ENCODE measurements at regions not wholly inside any gene's neighbourhood (a gene's known extent, or its start where the extent isn't known, plus 50 kb on each side); places are given as distances from the start of the nearest gene placed in this dataset.

DNA sequence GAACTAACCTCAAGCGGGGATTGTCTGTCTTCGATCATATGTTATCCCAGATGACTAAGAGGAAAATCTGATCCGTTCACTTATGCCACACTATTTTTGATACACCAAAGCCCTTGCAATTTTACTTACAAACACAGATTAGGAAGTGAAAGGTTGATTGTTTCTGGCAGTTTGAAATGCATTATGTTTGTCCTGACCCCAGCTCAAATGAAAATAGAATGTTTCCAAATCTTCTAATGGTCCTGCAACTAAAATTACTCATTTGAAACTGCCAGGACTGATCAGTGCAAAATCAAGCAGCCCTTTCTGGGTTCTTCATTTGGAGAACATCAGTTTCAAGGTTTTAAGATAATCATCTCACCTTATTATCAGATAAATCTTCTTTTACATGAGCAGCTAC lies 696.7 kb upstream of the WWC1 start:
- no peak for DNase-seq (ENCODE audit: low spot score)

DNA sequence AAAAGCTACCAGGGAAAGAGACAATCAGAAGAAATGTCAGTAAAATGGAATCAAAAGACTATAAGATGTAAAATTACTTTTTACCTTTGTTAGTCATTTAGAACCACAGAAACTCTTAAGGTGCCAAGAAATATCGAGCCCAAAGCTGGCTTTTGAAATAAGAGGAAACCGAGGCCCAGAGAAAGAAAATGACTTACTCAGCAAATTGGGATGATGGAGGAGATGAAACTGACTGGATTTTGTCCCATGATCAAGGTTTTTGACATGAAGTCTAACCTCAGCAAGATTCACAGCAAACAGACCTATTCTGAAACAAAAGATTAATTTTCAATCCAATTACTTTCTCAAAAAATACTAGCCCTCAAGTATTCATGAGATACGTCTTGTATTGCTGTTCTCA lies 696.2 kb upstream of the WWC1 start:
- no peak for DNase-seq (ENCODE audit: low spot score)

DNA sequence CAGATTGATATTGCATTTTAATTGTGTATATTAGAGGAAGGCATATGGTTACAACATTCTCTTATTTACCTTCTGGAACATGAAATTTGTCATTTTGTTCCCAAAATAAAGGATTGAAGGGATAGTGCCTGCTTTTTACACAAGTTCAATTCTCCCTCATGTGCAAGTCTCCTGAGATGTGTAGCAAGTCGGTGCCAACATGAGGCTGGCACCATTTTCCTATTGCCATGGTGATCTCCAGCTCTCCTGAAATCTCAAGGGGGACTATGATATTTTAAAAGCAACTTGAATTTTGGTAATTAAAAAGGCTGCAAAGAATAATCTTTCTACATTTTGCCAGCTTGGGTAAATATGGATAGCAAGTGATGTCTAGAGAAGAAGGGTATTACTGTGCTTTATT lies 693.3 kb upstream of the WWC1 start:
- DNase-seq (ENCODE audit: low spot score), result no peak

DNA sequence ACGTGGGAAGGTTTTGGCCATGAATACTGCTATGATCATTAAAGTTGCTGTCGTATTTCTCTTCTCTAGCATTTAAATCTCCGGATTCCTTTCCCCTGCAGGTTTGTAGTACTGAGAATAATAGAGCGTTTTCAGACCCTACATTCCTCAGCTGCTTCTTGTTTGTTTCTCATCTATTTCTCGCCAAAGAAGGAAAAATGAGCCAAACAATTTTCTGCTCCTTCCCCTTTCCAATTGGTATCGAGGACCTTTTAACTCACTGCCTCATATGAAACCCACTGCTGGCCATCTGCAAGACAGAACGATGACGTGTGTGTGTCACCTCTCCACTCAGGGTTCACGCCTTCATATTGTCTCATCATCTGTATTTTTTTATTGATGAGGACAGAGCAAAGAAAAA lies 689.4 kb upstream of the WWC1 start:
- no peak for DNase-seq (ENCODE audit: low spot score)

DNA sequence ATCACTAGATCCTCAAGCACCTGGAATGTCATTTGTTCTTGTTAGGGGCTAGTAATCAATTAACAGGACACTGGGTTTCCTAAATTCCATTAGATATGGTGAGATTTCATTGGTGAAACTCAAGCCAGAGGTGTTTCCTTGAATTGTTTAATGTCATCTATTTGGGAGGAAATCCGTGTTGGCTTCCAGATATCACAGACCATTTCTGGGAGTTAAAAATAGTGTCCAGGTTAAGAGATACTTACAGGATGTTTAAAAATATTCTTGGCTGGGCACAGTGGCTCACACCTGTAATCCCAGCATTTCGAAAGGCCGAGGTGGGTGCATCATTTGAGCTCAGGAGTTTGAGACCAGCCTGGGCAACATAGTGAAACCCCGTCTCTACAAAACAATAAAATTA lies 688.3 kb upstream of the WWC1 start:
- DNase-seq (ENCODE audit: low spot score), result no peak

DNA sequence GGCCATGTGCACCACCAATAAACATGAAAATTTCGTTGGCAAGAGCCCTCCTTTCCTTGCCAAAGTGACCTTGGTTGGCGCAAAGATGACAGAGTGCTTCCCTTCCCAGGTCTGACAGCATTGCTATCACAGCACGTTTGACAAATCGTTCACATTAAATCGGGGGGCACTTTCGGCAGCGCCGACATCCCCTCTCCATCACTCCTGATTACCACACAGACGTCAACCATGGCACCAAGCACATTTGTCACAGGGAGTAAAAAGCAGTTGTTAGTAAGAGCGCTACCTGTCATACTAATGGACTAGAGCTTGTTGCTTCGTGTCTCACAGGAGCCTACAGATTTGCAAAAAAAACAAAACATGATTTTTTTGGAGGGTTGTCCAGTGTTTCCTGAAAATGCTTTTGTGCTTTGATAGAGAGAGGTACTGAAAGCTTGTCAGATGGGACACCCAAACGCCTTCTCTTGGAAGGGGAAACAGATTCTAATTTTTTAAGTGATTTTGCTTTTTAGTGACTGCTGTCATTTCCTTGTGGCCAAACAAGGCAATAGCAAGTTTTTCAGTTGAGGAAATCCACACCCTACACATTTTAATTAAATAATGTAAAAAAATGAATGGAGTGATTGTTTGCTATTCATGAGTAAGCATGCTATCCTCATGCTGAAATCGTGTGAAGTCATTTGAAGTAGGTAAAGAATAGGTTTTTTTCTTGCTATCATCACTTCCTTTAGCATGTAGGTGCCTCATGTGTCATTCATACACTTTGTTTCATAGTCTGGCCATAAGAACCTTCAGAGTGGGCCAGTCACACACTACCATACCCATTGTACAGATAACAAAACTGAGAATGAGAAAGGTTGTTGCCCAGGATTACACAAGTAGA lies 682.8 kb upstream of the WWC1 start:
- DNase-seq (ENCODE audit: low spot score), result peak; percentile 2

DNA sequence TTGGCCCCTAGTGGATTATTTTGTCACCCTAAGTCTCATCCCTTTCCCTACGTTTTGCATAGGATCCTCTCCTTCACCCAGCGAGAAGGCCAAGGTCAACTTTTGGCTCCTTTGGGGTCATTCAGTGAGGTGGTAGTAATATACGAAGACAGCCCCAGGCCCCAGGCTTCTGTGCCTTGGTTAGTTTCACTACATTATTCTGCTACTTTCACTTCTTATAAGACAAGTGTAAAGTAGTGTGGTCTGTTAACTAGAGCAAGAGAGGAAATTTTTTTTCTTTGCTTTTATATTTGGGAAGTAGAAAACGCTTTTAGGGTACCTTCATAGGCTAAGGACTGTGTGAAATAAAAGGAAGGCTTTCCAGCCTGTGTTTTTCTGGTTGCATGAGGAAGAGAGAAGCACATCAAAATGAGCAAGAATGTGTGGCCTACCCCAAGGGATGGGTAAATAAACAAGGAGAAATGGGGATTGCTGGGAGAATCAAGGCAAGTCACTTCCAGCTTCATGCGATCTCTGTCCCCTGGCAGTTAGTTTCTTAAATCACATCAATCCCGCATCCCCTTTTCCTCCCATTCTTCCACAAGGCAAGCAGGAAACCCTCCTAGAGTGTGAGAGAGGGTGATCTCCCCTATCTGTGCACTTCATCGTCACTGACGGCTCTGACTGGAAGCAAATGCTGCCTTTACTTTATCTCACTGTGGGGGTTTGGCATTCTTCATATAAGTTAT lies 677.0 kb upstream of the WWC1 start:
- no peak for DNase-seq (ENCODE audit: low spot score)

DNA sequence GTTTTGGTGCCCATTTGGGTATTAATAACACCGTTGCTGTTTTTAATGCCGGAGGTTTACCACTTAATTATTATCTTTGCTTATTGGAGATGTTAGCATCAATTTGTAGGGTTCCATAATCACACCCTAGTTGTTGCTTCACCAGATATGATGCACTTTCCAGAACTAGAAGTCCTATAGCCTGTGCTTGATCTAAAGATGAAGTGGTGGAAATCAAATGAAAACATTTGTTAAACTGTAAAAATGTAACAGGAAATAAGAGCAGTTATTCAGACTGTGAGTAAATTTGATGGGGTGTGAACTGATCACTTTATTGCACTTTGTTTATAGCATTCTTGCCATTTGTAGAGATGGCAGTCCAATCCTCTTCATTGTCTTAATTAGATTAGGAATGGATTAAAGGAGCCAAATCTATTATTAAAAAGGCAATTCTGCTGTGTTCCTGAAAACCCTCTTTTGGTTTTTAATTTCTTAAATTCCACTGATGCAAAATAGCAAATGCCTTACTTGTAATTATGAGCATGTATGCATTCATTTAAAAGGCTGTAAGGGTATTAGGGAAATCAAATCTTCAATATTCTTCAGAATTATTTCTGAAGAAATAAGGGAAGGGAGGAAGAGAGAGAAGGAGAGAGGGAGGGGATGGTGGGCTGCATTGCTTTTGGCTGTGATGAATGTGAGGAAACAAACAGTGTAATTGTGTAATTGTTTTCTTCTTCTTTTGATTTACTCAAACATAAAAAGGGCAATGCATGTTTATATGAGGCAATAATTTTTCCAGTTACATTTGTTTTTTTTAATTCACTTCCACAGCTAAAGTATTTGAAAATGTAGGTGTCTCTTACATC lies 675.2 kb upstream of the WWC1 start:
- DNase-seq (ENCODE audit: low spot score), result no peak

DNA sequence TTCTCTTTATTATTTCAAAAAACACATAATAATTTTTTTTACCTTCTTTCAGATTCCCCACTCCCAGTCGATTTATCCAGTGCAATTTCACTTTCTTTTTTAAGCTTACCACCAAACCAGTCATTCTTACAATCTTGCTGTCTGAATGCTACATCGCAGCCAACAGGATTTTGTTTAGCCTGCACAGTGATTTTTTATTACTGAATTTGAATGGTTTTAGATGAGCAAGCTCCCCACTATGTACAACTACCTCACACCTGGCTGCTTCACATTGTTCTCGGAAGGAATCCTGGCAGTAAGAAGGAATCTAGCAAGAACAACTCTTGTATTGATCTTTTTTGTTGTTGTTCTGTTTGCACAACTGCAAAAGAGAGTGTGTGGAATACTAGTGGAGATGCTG lies 668.1 kb upstream of the WWC1 start:
- DNase-seq (ENCODE audit: low spot score), result no peak

DNA sequence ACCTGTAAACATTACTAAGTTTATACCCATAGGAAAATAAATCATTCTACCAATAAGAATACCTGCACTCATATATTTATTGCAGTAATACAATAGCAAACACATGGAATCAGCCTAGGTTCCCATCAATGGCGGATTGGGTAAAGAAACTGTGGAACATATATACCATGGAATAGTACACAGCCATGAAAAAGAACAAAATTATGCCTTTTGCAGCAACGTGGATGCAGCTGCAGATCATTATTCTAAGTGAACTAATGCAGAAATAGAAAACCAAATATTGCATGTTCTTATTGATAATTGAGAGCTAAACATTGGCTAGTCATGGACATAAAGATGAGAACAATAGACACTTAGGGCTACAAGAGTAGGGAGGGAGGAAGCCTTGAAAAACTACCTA lies 667.4 kb upstream of the WWC1 start:
- DNase-seq (ENCODE audit: low spot score), result no peak

DNA sequence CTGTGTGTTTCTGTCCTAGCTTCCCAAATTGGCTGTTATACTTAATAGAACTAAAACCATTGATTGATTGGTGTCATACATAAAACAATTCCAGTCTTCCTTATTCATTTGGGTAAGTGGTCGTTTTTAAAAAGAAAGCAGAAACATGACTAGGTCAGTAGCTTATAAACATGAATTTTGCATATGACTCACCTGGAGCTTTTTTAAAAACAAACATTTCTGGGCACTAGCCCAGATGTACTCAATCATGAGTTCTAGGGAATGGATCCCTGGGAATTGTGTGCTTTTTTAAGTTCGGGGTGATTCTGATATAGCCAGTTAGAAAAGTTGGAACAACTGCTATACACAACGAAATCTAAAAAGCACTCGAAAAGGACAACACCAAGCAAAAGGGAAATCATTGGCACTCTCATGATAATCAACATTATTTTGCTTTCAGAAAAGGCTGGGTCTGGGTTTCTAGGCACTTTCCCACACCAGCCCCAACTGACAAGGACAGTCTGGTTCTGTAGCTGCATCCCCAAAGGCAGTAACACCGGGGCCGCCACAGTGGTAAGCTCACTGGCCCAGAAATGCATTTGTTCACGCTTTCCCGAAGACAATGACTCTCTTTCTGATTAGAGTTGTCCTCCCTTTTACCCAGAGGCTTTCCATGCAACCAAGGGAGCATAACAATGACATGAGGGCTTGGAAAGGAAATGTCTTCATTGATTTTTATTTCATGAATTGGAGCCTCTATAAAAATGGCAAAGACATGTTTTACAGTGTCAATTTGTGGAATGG lies 664.9 kb upstream of the WWC1 start:
- DNase-seq (ENCODE audit: low spot score), result no peak

DNA sequence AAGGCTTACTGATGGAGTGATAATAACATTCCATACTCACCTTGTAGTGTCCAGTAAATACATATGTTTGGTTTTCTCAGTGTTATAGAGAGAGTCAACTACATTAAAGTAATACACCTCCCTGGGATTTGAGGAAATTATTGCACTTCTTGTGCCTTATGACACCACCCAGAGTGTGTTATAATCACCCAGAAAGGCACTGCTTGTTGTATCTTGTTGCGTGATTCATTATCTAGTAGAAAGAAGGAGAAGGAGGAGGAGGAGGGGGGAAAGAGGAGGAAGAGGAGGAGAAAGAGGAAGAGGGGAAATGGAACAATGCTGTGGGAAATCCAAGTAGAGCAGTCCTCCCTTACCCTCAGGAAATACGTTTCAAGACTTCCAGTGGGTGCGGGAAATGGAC lies 661.8 kb upstream of the WWC1 start:
- no peak for DNase-seq (ENCODE audit: low spot score)

DNA sequence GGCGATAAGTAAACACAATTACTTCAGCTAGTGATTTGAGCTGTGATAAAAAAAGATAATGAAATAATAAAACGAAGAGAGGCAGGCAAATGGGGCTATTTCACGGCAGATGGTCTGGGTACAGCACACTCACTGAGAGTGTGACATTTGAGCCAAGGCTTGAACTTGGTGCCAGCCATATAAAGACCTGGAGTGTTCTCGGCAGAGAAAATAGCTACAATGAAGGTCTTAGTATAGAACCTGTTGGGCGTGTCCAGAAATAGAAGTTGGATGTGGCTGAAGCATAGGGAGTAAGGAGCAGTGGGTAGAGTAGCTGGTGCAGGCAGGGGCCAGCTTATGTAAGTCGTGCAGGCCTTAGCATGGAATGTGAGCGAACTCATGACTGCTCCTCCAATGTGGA lies 660.3 kb upstream of the WWC1 start:
- DNase-seq (ENCODE audit: low spot score), result no peak

DNA sequence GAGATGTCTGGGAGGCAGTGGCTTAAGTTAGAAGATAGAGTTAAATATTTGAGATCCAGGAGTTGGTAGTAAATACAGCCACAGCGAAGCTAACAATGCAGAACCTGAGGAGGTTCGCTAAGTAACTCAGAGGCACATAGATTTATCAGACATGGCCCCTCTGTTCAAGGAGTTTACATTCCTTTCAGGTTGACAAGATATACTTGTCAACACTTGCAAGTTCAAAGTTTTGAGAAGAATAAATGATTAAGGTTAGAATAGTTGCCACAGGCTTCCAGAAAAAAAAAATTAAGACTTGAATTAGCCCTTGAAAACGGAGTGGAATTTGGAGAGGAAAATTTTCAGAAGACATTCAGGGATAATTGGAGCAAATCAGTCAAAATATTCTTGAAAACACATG lies 658.3 kb upstream of the WWC1 start:
- no peak for DNase-seq (ENCODE audit: low spot score)

DNA sequence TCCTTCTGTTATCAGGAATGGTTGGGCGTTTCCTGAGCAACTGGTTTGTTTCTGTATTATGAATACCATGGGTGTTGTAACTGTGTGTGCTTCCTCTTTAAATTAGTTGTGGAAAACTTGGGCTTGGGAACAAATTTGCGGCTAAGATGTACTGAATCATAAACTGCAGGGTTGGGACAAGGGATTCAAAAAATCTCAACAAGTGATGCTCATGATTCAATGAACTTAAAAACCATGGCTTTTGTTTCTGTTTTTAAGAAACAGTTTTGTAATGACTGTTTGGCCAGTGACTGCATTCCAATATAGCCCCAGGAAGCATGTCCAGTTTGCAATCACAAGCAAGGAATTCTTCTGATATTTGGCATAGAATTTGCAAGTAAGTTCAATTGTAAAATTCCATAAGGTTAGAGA lies 657.5 kb upstream of the WWC1 start:
- DNase-seq (ENCODE audit: low spot score), result no peak

DNA sequence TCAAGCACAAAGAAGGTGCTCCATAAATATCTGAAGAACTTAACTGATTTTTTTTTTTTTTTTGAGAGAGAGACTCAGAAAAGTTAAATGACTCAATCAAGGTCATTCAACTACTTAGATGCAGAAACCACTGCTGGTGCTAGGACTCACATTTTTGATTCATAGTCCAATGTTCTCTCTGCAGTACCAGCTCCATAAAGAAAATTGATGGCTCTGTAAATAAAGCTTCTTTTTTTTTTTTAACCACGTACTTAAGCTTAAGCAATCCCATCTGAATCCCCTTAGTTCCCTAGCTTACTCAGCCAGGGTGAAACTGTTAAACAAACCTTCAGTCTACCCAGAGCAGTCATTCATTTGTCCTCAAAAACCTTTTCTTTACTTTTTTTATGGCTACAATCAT lies 657.0 kb upstream of the WWC1 start:
- no peak for DNase-seq (ENCODE audit: low spot score)

DNA sequence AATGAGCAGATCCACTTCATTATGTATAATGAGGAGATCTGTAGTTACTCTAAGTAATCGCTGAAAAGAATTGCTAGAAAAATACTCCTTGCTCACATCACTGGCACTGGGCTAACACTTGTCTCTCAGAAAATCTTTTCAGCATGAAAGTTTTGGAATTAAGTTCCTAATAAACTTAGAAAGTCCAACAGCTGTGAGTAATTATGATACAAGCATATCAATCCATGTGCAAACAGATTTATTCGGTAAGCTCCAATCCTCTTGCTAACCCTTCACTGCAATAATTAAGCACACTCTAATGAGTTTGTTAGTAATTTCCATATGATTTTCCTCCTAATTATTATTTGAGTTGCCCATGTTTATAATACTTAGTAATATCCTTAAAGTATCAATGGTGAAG lies 652.6 kb upstream of the WWC1 start:
- no peak for DNase-seq (ENCODE audit: low spot score)

DNA sequence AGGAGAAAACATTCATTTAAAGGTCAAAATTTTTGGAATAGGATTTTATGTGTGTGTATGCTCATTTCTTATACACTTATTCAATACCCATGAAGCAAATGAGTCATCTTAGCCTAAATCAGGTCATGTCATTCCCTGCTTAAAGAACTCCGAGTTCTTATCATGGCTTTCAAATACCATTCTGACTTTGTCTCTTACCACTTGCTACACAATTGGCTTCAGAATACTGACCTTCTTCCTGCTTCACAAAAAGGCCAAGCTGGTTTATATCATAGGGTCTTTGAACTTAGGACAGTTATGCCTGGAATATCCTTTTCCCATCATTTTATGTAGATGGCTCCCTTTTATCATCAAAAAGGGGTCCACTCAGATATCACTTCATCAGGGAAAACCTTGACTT lies 652.2 kb upstream of the WWC1 start:
- no peak for DNase-seq (ENCODE audit: low spot score)

DNA sequence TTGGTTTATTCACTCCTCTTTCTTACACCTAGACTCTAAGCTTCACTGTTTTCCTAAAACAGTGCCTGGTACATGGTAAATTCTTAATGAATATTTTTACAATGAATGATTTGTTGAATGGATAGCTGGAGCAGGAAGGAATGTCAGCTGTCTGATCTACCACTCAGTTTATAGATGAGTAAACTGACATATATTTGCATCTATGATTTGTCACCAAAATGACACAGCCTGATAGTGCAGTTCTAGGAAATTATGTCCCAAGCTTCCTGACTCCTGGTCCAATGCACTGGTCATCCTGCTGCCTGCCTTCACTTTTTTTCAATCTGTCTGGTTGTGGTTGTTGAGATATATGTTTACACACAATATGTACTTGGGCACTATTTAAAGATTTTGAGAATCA lies 651.7 kb upstream of the WWC1 start:
- no peak for DNase-seq (ENCODE audit: low spot score)

DNA sequence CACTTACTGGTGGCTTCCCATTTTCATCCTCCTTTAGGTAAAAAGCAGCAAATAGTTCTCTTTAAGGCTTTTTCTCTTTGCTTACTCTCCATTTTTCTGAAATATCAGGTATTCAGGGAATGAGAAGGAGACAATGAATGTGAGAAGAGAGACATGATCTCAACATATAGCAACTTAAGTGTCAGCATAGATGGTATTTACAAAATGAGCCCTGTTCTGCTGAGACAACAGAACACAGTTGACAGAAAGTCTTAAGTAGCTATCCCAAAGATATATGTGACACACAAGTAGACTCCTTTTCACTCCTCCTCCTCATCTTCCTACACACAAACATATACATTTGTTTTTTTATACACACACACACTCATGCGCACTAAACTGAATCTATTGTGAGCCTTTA lies 649.3 kb upstream of the WWC1 start:
- no peak for DNase-seq (ENCODE audit: low spot score)

DNA sequence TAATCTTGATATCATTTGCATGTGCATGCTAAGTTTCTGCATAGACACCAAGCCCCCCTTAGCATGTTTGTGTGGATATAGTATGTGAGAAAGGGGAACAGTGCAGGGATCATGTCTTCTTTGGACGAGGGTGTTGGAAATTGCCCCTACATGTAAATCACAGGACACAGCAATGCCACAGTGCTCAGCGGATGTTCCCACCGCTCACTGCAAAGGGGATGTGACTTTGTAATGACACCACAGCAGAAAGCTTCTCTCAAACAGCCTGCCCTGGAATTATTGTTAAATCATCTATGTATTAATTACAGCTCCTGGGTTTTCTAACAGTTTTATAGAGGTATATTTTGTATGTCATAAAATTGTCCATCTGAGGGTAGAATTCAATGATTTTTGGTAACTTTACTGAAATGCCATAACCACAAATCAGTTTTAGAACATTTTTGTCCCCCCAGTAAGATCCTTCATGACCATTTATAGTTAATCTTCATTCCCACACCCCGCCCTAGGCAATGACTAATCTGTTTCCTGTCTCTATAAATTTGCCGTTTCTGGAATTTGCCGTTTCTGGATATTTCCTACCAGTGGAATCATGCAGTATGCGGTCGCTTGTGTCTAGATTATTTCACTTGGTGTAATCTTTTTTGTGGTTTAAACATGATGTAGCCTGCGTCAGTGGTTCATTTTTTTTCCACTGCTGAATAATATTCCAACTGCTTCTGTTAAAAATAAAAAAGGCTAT lies 648.5 kb upstream of the WWC1 start:
- no peak for DNase-seq (ENCODE audit: low spot score)

Data from SW480 (cell line).